ENCODE measurements at regions not wholly inside any gene's neighbourhood (a gene's known extent, or its start where the extent isn't known, plus 50 kb on each side); places are given as distances from the start of the nearest gene placed in this dataset.
"Not testable (repeated sequence)": the region's sequence is repeated elsewhere in the genome, so short reads cannot be mapped to it uniquely, and the experiment has no call there.

DNA sequence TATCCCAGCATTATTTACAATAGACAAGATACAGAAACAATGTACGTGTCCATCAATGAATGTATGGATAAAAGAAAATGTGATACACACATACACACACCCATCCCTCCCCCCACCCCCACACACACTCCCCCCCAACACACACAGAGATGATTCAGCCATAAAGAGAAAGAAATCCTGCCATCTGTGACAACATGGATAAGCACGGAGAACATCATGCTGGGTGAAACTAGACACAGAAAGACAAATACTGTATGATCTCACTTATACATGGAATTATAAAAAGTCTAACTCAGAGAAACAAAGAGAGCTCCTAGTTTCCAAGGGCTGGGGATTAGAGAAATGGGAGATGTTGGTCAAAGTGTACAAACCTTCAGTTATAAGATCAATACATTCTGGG is 104.8 kb upstream of the LY86 start:
- DNase-seq: no peak

DNA sequence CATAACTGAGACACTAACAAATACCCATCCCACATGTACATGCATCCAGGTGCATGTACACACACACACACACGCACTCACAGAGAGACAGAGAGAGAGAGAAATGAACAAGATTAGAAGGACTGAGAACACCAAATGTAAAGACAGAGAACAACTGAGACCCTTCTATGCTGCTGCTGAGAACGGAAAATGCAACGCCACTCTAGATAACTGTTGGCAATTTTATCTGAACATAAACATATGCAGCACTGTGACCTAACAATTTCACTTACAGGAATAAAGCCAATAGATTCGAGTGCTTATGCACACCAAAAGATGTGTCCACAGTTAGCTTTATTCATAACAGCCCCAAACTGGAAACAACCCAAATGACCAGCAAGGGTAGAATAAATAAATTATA is 103.8 kb upstream of the LY86 start:
- no peak for DNase-seq

DNA sequence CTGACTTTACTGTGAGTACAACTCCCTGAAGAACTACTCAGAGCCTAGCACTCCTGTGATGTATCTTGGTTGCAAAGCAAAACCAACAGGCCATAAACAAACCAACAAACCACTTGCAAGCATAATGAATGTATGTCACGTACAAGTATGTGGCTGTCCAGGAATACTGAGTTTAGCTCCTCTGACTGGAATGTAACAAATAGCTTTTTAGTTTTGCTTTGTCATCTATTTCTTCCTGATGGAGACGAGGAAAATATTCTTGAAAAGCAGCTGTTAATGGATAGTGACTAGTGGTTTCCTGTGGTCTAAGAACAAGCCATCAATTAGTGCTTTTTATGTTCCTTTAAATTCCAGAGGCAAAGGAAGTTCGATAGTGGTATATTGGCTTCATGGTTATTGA is 101.9 kb upstream of the LY86 start:
- no peak for DNase-seq

DNA sequence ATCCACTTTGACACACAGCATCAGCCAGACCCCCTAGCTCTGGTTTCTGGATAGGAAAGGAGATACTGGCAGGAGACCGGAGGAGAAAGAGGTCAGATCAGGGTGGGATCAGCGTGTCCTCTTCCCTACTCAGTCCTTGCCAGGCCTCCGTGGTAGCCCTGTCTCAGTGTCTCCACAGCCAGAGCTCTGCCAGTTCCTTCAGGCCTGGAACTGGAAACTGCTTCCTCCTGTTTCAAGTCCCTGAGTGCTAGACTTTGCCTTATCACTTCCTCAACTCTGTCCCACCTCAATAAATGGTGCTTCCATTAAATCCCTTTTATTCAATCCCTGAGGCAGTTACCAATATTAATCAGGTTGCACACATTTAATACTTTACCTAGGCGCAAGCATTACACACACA is 96.8 kb upstream of the LY86 start:
- no peak for DNase-seq

DNA sequence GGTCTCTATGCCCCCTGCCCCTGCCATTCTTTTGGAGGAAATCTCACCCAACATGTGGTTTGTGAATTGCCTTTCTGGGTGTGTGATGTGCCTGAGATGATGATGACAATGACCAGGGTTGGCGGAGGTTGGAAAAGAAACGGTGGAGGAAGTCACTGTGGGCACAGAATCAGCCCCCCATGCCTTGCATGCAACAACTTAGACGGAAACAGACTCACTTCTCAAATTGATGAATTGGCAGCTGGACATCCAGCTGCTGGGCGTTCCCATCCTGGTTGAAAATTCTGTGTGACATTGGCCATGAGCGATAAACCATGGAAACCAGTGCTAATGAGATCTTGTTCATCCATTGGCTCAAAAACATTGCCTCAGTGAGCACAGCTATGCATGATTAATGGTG is 95.8 kb upstream of the LY86 start:
- DNase-seq: no peak

DNA sequence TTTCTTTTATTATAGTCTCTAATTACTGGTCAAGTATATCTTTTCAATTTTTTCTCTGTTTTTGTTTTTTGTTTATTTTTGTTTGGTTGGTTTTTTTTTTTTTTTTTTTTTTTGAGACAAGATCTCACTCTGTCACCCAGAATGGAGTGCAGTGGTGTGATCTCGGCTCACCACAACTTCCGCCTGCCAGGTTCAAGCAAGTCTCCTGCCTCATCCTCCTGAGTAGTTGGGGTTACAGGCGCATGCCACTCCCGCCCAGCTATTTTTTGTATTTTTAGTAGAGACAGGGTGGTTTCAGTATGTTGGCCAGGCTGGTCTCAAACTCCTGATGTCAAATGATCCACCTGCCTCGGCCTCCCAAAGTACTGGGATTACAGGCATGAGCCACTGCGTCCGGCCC is 94.4 kb upstream of the LY86 start:
- not testable (repeated sequence) for DNase-seq

DNA sequence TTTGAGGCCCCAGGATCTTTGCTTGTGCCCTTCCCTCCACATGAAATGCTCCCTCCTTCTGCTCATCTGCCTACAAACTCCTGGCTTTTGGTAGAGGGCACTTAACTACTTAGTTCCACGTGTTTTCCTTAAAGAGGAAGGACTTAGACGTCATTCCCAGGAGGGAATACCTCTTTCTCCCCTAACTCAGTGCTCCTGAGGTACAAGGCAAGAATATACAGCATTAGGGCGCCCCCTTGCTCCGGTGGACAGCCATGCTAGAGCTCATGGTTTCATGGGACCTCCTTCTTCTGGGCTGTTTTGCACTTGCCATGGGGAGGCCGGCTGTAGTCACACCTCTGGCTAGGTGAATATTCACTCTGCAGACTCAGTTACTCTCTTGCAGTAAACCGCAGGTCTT is 93.8 kb upstream of the LY86 start:
- peak; percentile 10 for DNase-seq

DNA sequence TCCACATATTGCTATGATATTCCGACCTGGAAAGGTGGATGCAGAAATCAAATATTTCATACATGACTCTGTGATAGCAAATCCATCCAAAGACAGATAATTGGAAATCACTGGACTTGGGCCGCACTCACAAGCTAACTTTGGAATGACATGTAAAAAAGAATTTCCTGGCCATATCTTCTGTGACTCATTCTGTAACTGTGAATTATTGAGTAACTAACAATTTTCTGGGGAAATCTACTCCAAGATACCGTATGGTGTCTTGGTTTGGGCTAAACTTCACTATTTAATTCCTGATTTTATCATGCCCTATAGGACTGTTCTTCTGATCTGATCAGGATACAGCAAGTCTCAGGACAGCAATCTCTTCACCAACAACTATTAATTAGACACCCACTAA is 92.7 kb upstream of the LY86 start:
- DNase-seq: no peak

DNA sequence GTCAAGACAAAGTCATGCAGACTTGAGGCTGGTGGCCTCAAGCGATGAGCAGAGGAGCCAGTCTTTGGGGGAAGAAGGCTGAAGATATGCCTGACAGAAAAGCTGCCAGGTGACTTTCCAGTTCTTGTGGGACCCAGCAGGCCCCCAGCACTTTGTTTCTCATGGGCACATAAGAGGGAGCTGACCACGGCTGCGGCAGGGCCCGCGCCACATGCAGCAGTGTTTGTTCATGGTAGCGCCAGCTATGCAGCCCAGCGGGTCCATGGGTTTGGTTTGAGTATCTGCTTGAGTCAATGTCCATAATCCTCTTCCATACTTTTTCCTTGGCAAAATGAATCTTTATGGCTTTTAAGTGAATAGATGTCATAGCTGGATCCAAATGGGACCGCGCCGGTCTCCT is 91.0 kb upstream of the LY86 start:
- no peak for DNase-seq

DNA sequence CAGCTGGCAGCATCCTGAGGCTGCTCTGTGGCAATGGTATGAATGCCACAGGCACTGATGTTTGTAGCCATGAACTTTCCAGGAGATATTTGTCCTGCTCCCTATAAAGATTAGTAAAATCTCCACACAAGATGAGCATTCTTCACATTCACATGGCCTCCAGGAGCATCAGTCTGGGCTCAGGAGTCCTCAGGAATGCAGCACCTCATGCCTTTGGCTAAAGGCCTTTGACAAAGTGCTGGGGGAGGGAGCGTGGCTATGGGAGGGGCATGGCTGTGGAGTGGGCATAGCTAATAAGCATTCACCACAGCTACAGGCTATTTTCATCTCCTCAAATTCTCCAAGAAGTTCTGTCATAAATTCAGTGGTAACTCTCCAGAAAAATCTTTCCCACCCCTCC is 90.5 kb upstream of the LY86 start:
- DNase-seq: no peak

DNA sequence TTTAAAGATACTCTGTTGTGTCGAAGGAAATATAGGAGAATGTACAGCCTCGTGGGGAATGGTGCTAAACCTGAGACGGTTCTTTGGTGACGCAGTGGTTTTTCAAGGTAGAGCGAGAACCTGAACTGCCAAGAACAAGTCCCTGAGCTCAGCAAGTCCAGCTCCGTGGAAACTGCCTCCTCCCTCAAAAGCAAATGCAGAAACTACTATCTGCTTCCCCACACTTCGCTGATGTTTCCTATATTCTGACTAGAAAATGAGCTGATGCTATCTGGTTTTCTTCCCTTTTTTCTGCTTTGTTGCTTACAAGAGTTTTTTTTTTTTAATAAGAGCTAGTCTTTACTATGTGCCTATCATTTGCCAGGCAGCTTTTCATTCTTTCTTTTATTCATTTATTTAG is 85.3 kb upstream of the LY86 start:
- DNase-seq: no peak

DNA sequence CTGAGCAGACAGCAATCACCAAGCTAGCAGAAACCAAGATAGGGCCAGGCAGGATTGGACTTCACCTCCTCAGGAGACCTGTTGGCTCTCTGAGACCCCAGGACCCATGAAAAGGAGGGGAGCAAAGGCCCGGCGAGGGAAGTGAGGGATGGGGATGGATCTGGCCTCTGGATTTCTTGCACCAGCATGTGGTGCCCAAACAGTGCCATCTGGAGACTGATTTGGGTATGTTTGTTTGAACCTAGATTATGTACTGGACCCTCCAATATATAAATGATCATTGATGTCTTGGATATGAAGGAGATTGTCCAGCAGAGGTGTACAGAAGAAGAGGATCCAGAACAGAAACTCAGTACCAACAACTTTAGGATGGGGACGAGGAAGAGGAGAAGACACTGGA is 83.4 kb upstream of the LY86 start:
- DNase-seq: no peak

DNA sequence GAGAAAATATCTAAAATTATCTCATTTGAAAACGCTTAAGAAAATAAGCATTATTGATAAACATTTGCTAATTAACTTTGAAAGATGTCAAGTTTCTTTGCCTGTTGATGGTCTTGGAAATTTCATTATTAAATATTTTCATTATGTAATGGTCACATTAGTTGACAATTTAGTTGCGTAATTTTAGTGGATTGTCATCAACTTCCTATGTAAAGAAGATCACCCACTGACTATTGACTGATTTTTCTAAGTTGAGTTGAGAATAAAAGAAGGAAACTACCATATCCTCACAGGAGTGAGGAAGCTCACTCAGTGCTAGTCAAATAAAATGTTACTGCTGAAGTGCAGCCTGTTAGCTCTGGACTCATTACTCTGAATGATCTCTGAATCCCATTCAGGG is 79.9 kb upstream of the LY86 start:
- no peak for DNase-seq

DNA sequence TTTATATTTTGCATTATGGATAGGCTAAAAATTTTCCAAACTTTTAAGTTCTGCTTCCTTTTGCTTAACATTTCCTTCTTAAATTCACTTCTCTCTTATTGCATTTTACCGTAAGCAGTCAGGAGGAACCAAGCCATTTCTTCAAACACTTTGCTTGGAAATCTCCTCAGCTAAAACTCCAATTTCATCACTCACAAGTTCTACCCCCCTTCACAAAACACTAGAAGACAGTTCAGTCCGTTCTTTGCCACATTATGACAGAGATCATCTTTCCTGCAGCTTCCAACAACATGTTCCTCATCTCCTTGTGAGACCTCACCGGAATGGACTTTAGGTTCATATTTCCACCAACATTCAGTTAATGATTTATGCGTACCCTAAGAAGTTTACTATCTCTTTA is 79.2 kb upstream of the LY86 start:
- no peak for DNase-seq

DNA sequence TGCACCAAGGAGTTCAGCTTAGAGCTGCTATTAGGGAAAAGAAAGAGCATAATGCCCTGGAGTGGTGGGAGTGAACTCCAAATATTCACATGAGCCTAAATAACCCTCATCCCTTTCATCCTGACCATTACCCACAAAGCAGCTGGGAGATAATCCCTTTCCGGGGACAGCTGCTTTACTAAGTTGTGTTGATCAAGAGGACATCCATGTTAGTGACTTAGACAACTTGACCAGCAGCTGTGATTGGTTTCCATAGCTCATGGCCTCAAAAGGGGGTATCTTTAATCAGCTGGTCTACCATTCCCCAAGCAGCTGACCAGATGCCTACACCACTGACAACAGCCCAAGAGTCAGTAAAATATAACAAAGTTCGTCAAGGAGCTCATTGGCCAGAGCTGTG is 75.8 kb upstream of the LY86 start:
- no peak for DNase-seq

DNA sequence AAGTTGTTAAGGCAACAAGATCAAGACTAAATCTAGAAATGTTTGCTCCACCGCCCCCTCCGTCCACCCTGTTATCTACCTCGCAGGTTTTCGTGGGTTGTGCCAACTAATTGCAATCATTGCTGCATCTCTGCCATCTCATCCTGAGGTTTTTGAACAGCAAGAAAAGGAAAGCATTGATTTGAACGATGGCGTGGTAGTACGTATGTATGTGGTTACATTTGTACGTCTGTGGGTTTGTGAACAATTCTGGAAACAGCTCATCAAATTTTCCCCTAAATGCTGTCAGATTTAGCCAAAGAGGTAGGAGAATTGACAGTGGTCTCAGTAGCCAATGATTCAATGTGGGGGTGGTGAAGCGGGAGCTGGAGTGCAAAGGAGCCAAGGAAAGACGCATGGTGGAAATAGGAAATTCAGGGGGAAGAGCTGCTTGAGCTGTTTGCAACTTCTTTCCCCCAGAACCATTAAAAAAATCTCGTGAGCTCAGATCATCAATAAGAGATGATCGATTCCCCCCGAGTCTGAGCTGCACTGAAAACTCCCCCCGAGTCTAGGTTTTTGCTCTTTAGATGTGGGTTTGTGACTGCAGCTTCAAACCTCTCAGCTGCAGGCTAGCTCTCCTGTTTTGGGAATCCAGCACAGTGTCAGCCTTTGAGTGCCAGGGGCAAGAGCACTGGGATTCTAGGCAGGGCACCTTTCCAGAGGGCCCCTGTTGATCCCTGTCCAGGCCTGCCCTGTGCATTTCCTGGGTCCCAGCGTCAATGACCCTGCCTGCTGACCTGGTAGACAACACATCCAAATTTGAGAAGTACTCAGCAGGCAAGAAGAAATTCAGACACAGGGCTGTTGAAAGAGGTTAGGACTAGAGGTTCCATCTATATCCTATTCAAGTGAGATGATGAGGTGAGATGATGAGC is 72.6 kb upstream of the LY86 start:
- no peak for DNase-seq

DNA sequence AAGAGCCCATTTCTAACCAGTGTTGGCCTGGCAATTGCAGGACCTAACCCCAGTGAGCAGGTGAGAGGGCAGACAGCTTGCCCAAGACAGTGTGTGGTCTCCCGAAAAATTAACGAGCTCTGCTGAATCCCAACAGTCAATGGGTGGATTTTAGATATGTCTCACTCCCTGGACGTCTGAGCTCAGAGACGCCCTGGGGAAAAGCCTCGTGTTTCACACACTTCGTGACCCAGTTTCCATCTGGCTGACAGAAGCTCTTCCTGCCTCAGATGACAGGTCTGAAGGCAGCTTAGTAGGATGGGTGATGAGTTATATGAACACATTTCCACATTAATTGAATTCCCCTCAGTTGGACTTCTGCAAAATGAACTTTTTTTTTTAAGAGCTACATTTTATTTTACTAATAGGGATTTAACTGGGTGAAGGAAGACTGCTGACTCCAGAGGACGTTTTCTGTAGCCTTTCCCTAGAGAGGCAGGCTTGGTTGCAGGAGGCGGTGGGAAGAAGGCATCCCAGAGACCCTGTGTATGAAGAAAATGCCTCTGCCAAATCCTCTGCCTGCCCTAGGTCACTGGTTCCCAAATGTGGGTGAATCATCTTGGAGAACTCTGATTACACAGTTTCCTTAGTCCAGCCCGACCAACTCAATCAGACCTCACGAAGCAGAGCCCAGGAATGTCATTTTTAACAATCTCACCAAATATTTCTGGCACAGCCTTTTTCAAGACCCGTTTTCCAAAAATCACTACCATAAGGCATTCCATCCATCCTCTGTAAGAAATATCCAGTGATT is 71.7 kb upstream of the LY86 start:
- no peak for DNase-seq

DNA sequence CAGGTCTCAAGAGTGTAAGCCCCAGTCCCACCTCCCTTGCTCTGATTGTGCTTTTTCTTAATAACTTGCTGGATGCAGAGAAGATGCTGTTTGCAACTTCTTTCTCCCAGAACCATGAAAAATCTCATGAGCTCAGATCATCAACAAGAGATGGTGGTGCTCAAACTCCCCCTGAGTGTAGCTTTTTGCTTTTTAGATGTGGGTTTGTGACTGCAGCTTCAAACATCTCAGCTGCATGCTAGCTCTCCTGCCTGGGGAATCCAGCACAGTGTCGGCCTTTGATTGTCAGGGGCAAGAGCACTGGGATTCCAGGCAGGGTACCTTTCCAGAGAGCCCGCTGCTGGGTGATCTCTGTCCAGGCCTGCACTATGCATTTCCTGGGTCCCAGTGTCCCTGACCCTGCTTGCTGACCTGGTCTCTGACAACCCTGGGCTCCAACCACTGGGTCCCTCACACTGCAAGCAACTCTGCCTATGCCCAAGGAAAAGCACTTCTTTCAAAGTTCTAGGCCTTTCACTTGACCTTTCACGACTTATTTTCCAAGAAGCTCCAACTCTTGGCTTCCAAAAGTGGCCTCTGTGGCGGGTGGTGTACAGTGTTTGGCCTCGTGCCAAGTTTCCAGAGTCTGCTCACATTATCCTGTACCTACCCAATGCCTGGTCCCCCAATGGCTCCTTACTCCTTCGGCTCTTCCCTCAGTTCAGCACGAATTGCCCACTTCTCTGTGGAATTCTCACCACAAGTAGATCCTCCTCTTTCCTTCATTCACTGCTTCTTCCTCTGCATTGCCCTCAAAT is 69.7 kb upstream of the LY86 start:
- DNase-seq: no peak

DNA sequence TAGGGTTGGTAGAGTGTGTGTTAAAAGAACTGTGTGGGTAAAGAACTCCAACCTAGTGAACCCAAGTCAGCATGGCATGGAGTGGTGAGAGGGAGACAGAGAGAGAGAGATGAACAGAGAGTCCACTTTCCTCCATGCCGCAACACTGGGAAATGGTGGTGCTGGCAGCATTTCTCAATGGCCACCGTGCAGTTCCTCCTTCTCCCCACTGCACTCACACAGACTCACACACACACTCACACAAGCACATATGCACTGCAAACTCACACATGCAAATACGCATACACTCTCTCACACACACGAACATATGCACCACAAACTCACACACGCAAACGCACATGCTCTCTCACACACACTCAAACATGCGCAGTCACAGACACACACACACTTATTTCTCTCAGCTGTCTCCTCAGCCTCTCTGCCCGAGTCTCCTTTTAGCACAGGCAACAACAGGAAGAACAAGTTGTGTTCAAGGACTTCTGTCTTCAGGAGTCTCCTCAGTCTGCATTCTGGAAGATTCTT is 66.5 kb upstream of the LY86 start:
- DNase-seq: no peak

DNA sequence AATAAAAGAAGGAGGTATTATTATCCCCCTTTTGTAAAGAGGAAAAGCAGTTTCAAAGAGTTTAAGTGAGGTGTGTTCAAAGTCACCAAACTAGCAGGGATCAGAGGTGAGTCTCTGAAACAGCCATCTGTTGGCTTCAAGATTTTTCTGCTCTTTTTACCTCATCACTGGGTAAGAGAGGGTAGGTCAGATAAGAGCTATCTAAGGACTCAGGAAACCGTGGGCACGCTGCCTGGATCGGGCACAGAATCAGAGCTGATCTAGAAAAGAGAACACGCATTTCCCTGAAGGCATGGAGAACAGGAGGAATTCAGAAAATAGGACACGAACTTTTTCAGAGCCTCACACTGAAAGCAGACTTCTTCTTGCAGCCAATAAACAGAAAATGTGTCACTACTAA is 65.8 kb upstream of the LY86 start:
- no peak for DNase-seq

DNA sequence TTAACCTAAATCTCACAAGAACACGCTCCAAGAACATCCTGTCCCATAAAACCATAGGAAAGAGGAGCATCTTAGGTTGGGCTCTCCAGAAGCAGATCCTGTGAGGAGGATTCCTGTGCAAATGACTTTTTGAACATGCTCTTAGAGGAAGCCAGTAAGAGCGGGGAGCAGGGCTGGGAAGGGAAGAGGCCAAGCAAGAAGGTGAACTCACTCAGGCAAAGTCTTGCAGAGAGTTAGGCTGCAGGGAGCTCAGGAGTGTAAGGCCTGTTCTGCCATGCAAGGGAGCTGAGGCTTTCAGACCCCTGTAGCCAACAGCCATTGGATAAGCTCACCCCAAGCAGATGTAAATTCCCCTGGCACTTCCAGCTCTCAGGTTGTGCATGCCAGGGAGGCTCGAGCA is 63.6 kb upstream of the LY86 start:
- no peak for DNase-seq

DNA sequence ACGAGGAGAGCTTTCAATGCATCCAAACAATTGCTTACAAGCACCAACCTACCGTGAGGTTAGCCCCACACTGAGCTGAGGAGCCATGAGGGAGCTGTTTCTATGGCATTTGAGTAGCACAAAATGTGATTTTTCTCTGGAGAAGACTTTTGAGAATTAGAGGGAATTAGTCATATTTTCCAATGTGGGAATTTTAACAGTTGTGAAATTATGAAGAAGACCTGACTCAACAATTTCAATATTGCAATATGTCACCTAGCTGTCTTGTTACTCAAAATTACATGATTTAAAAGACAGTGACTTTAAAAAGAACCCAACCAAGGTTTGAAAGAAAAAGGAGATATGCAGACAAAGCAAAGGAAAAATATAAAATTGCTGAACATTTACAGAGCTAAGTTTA is 62.6 kb upstream of the LY86 start:
- DNase-seq: no peak

DNA sequence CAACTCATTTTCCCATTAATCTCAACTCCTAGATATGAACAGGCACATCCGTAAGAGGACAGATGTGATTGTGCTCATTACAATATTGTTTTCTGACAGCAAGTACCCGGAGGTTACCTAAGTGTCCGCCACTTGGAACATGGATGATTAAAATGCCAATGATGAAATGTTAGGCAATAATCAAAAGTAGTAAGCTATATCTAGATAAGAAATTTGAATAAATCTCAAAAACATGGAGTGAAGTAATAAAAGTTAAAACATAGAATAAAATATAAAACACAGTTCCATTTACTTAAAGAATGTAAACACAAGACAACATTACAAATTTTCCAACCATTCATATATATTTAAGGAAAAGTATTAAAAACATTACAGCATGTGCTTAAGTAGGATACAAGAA is 59.2 kb upstream of the LY86 start:
- DNase-seq: no peak
